ENCODE measurements at regions not wholly inside any gene's neighbourhood (a gene's known extent, or its start where the extent isn't known, plus 50 kb on each side); places are given as distances from the start of the nearest gene placed in this dataset.

DNA sequence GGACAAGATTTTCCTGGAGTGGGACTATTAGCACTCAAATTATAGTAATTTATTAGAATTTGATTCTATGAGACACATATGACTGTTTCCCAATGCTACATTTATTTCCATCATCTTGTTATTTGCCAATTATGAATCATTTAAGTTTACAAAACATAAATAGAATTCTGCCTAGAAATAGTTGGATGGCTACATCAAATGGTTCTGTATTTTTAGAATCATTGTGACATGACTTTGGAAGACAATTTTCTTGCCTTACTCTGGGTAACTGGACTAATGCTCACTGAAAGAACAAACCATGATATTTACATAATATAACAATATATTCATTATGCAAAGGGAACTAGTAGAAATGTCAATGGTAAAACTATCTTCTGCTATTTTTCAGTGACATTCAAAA lies 173.5 kb downstream of the ZIC1 start:
- H3K36me3 ChIP-seq (ENCODE audit: control insufficient read depth, insufficient read depth, low read length) = no peaks in the 10 kb centered on the region
- ChIA-PET CTCF (no interaction called here), POLR2A (ENCODE audit: unreplicated experiment) (no interaction called here)
- no TSS peak for BruUV-seq (replicated peaks)
- H2BK120ac ChIP-seq (ENCODE audit: low read depth, low read length) = no peak overlapping the region
- no peak overlapping the region for H3K23ac ChIP-seq (ENCODE audit: low read depth, low read length)
- H4K20me1 ChIP-seq (ENCODE audit: insufficient read depth, low read length) = no peaks in the 10 kb centered on the region
- H2AK5ac ChIP-seq (ENCODE audit: low read depth, low read length) = no peak overlapping the region
- no peak overlapping the region for H3K27ac ChIP-seq (ENCODE audit: insufficient read depth, low read length)
- H3K9me3 ChIP-seq (ENCODE audit: control insufficient read depth, insufficient read depth, low read length) = no peaks in the 10 kb centered on the region
- no peak overlapping the region for H3K4me3 ChIP-seq (ENCODE audit: insufficient read depth, low read depth, low read length)
- intact Hi-C loops (cut with micrococcal nuclease) = no loop called here
- H2AFZ ChIP-seq (replicated peaks; ENCODE audit: low read length, poor library complexity) = no peak overlapping the region
- TF ChIP-seq, protein P1, sequence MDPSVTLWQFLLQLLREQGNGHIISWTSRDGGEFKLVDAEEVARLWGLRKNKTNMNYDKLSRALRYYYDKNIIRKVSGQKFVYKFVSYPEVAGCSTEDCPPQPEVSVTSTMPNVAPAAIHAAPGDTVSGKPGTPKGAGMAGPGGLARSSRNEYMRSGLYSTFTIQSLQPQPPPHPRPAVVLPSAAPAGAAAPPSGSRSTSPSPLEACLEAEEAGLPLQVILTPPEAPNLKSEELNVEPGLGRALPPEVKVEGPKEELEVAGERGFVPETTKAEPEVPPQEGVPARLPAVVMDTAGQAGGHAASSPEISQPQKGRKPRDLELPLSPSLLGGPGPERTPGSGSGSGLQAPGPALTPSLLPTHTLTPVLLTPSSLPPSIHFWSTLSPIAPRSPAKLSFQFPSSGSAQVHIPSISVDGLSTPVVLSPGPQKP (IDR thresholded peaks at IDR 0.05; ENCODE audit: borderline replicate concordance, low read depth, low read length) = no peak
- TF ChIP-seq MAFK (IDR thresholded peaks at IDR 0.05; ENCODE audit: low read depth, low read length) (no peak), CEBPB (IDR thresholded peaks at IDR 0.05; ENCODE audit: low read depth, low read length) (no peak), POLR2A (IDR thresholded peaks at IDR 0.05; ENCODE audit: low read depth, low read length) (no peak), SMC3 (IDR thresholded peaks at IDR 0.05; ENCODE audit: low read depth, low read length) (no peak), NFE2L2 (IDR thresholded peaks at IDR 0.05; ENCODE audit: low read depth, low read length) (no peak), RCOR1 (IDR thresholded peaks at IDR 0.05; ENCODE audit: insufficient replicate concordance, low read length) (no peak), MAZ (IDR thresholded peaks at IDR 0.05; ENCODE audit: borderline replicate concordance, low read depth, low read length) (no peak)
- TF ChIP-seq, protein P2, sequence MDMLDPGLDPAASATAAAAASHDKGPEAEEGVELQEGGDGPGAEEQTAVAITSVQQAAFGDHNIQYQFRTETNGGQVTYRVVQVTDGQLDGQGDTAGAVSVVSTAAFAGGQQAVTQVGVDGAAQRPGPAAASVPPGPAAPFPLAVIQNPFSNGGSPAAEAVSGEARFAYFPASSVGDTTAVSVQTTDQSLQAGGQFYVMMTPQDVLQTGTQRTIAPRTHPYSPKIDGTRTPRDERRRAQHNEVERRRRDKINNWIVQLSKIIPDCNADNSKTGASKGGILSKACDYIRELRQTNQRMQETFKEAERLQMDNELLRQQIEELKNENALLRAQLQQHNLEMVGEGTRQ (IDR thresholded peaks at IDR 0.05; ENCODE audit: low read depth, low read length) = no peak
- TF ChIP-seq, protein P3, sequence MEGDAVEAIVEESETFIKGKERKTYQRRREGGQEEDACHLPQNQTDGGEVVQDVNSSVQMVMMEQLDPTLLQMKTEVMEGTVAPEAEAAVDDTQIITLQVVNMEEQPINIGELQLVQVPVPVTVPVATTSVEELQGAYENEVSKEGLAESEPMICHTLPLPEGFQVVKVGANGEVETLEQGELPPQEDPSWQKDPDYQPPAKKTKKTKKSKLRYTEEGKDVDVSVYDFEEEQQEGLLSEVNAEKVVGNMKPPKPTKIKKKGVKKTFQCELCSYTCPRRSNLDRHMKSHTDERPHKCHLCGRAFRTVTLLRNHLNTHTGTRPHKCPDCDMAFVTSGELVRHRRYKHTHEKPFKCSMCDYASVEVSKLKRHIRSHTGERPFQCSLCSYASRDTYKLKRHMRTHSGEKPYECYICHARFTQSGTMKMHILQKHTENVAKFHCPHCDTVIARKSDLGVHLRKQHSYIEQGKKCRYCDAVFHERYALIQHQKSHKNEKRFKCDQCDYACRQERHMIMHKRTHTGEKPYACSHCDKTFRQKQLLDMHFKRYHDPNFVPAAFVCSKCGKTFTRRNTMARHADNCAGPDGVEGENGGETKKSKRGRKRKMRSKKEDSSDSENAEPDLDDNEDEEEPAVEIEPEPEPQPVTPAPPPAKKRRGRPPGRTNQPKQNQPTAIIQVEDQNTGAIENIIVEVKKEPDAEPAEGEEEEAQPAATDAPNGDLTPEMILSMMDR (conservative IDR thresholded peaks at IDR 0.05; ENCODE audit: low read depth, low read length) = no peak
- H3K4me1 ChIP-seq (ENCODE audit: control insufficient read depth, insufficient read depth, low read length) = no peaks in the 10 kb centered on the region
- H4K8ac ChIP-seq (ENCODE audit: low read depth in 2 of 2, low read length in 2 of 2) = no peak overlapping the region
- no peak for ATAC-seq (ENCODE audit: low read depth)
- DNase-seq = no peak
- no peak overlapping the region for H3K18ac ChIP-seq (ENCODE audit: low read depth, low read length)
- no peak overlapping the region for H3K4ac ChIP-seq (ENCODE audit: low read depth, low read length)
- in situ Hi-C loops (cut with MboI; ENCODE audit: low sequenced_read_pairs) = no loop called here
- H3K56ac ChIP-seq (ENCODE audit: extremely low read depth, insufficient read depth, low read length) = no peak overlapping the region
- H3K79me1 ChIP-seq (ENCODE audit: low read depth in 1 of 2, low read length in 2 of 2) = no peaks in the 10 kb centered on the region
- no peak overlapping the region for H3K9ac ChIP-seq (ENCODE audit: low read depth, low read length)
- H3K14ac ChIP-seq (replicated peaks; ENCODE audit: low read depth, low read length) = no peak overlapping the region
- H2AK9ac ChIP-seq (replicated peaks; ENCODE audit: low read depth, low read length, poor library complexity) = no peak overlapping the region
- H2BK15ac ChIP-seq (ENCODE audit: low read depth, low read length) = no peak overlapping the region
- no peaks in the 10 kb centered on the region for H3K27me3 ChIP-seq (ENCODE audit: control insufficient read depth, insufficient read depth, low read length)
- no peak overlapping the region for H4K5ac ChIP-seq (ENCODE audit: low read depth, low read length)
- dilution Hi-C loops (cut with HindIII; ENCODE audit: low sequenced_read_pairs, unreplicated experiment) = no loop called here
- H2BK20ac ChIP-seq (ENCODE audit: low read depth, low read length) = no peak overlapping the region
- no peak overlapping the region for H3K4me2 ChIP-seq (ENCODE audit: low read depth, low read length)
- H2BK5ac ChIP-seq (ENCODE audit: low read depth, low read length, poor library complexity, severe bottlenecking) = no peak overlapping the region
- H3K9me1 ChIP-seq (ENCODE audit: insufficient read depth, low read length) = no peaks in the 10 kb centered on the region
- no peak overlapping the region for H4K91ac ChIP-seq (ENCODE audit: insufficient read depth, low read depth, low read length)

Data from IMR-90 (cell line).